ENCODE measurements at regions not wholly inside any gene's neighbourhood (a gene's known extent, or its start where the extent isn't known, plus 50 kb on each side); places are given as distances from the start of the nearest gene placed in this dataset.
"Not testable (repeated sequence)": the region's sequence is repeated elsewhere in the genome, so short reads cannot be mapped to it uniquely, and the experiment has no call there.

DNA sequence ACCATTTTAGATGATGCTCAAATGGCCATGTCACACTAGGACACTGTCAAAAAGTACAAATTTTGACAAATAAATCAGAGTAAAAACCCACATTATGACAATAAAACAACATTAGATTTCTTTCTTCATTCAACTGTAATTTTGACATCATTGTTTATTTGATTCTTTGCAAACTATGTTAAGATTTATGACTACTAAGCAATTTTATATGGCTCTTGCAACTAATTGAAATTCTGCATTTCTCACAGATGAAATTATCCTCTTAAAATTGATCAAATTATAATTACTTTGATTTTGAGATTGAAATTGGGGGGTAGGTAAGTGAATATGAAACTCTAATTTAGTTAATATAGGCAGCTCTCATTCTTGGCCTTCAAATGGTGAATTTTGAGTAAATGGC lies 59.8 kb downstream of the ATOH1 start:
- Histone ChIP-seq H3K36me3 (ENCODE audit: control insufficient read depth, insufficient read depth, low read length) (no peaks in the 10 kb centered on the region), H3K4me3 (ENCODE audit: insufficient read depth, low read depth, low read length) (no peak overlapping the region), H3K4me1 (ENCODE audit: control insufficient read depth, insufficient read depth, low read length) (no peaks in the 10 kb centered on the region), H3K27ac (ENCODE audit: insufficient read depth, low read depth, low read length, poor library complexity, severe bottlenecking) (no peak overlapping the region), H3K9me3 (ENCODE audit: control insufficient read depth, low read length) (no peaks in the 10 kb centered on the region), H3K27me3 (ENCODE audit: control insufficient read depth, insufficient read depth, low read length, poor library complexity, severe bottlenecking) (no peaks in the 10 kb centered on the region)

DNA sequence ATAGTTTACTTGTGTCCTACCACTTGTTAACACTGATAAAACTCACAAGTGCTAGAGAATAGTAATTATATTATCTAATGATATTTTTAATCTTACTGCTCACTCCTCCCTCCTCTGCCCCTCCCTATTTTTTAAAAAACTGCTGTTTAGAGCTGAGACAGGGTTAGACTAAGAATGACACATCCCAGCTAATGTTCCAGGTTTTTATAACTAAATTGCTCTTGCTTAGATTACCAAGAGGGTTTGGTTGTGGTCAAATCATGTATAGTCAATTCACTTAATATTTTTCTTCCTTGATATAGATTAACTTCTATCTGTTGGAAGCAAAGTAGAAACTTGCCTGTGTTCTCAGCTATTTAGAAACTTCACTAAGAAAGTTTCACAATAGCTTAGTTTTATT lies 60.2 kb downstream of the ATOH1 start:
- no peaks in the 10 kb centered on the region for H3K4me1 ChIP-seq (ENCODE audit: control insufficient read depth, insufficient read depth, low read length)
- H3K36me3 ChIP-seq (ENCODE audit: control insufficient read depth, insufficient read depth, low read length) = no peaks in the 10 kb centered on the region
- H3K9me3 ChIP-seq (ENCODE audit: control insufficient read depth, low read length) = no peaks in the 10 kb centered on the region
- H3K4me3 ChIP-seq (ENCODE audit: insufficient read depth, low read depth, low read length) = no peak overlapping the region
- H3K27me3 ChIP-seq (ENCODE audit: control insufficient read depth, insufficient read depth, low read length, poor library complexity, severe bottlenecking) = no peaks in the 10 kb centered on the region
- no peak overlapping the region for H3K27ac ChIP-seq (ENCODE audit: insufficient read depth, low read depth, low read length, poor library complexity, severe bottlenecking)

DNA sequence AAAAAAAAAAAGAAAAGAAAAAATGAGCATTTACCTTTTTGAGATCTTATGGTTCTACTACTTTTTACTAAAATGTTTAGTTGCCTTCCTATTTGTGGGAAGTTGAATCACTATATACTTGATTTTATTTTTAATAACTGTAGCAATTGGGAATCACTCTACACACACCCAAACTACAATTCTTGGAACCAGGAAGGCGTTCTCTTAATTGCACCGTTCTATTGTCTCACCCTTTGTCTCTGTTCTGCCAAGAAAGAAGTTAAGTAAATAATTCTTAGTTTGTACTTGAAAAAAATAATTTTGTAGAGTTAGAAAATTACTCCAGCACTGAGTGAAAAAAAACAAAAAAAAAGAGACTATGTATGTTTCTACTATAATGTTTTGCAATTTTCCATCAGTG lies 62.7 kb downstream of the ATOH1 start:
- H3K9me3 ChIP-seq (ENCODE audit: control insufficient read depth, low read length) = no peaks in the 10 kb centered on the region
- H3K27ac ChIP-seq (ENCODE audit: insufficient read depth, low read depth, low read length, poor library complexity, severe bottlenecking) = no peak overlapping the region
- WGBS, 2 experiments = 100% methylated on average over 2 of the region's 2 CpGs; no CpG with 5 or more reads in 1 of the 2 experiments
- no peaks in the 10 kb centered on the region for H3K27me3 ChIP-seq (ENCODE audit: control insufficient read depth, insufficient read depth, low read length, poor library complexity, severe bottlenecking)
- no peak overlapping the region for H3K4me3 ChIP-seq (ENCODE audit: insufficient read depth, low read depth, low read length)
- no peaks in the 10 kb centered on the region for H3K4me1 ChIP-seq (ENCODE audit: control insufficient read depth, insufficient read depth, low read length)
- H3K36me3 ChIP-seq (ENCODE audit: control insufficient read depth, insufficient read depth, low read length) = no peaks in the 10 kb centered on the region

DNA sequence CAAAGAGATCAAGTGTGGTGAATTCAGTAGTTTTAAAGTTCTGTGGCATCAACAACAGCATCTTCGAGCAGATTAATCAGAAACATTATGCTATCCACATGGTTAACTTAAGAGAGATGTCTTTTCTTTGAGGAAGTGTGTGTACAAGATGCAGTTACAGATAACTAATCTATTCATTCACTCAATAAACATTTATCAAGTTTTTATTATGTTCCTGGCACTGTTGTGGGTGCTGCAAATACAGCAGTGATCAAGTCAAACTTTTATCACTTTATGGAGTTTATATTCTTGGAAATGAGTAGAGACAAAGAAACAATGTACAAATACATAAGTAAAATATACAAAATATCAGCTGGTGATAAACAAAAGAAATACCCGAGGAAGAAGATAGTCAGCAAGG lies 66.4 kb downstream of the ATOH1 start:
- Histone ChIP-seq H3K4me3 (ENCODE audit: insufficient read depth, low read depth, low read length) (no peak overlapping the region), H3K36me3 (ENCODE audit: control insufficient read depth, insufficient read depth, low read length) (no peaks in the 10 kb centered on the region), H3K4me1 (ENCODE audit: control insufficient read depth, insufficient read depth, low read length) (no peaks in the 10 kb centered on the region), H3K27ac (ENCODE audit: insufficient read depth, low read depth, low read length, poor library complexity, severe bottlenecking) (no peak overlapping the region), H3K27me3 (ENCODE audit: control insufficient read depth, insufficient read depth, low read length, poor library complexity, severe bottlenecking) (no peaks in the 10 kb centered on the region), H3K9me3 (ENCODE audit: control insufficient read depth, low read length) (no peaks in the 10 kb centered on the region)
- WGBS, 2 experiments = 95 to 100% methylated on average over 1 to 2 of the region's 2 CpGs

DNA sequence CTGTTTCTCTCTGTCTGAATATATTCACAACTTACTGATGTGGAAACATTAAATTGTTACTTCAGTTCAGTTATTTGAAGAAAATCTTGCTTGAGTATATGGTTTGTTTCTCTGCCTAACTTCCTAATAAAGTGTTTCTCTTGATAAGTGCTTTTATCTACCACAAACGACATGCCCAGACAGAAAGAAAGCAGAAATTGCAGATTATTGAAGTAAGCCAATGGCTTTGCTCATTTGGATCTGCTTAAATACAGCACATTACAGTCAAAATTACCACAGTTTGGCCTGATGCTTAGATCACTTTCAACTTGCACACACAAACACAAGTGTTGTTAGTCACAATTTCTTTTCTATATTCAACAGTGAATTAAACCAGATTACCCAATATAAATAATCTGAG lies 68.0 kb downstream of the ATOH1 start:
- no peaks in the 10 kb centered on the region for H3K27me3 ChIP-seq (ENCODE audit: control insufficient read depth, insufficient read depth, low read length, poor library complexity, severe bottlenecking)
- WGBS, 2 experiments = 84 to 100% methylated on average over 1 of the region's 1 CpG
- no peaks in the 10 kb centered on the region for H3K36me3 ChIP-seq (ENCODE audit: control insufficient read depth, insufficient read depth, low read length)
- H3K9me3 ChIP-seq (ENCODE audit: control insufficient read depth, low read length) = no peaks in the 10 kb centered on the region
- H3K27ac ChIP-seq (ENCODE audit: insufficient read depth, low read depth, low read length, poor library complexity, severe bottlenecking) = no peak overlapping the region
- H3K4me3 ChIP-seq (ENCODE audit: insufficient read depth, low read depth, low read length) = no peak overlapping the region
- H3K4me1 ChIP-seq (ENCODE audit: control insufficient read depth, insufficient read depth, low read length) = no peaks in the 10 kb centered on the region

DNA sequence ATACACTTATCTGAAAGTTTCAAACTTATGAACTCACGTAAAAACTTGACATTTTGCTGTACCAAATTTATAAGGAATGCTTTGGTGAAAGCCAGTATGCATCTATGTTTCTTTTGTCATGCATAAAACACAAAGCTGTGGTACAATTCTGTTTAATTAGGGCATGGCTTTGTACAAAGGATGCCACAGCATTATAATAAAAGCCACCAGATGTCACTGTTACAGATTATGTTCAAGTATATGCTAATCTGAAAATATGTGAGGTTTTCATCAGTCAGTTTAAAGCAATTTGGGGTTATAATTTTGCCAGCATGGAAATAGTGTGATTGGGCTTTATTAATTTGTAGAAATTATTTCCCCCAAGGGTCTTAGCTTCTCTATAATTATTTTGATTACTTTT lies 69.0 kb downstream of the ATOH1 start:
- H3K9me3 ChIP-seq (ENCODE audit: control insufficient read depth, low read length) = no peaks in the 10 kb centered on the region
- no peak overlapping the region for H3K4me3 ChIP-seq (ENCODE audit: insufficient read depth, low read depth, low read length)
- WGBS, 2 experiments = 92 to 100% methylated on average over 1 of the region's 1 CpG
- no peak overlapping the region for H3K27ac ChIP-seq (ENCODE audit: insufficient read depth, low read depth, low read length, poor library complexity, severe bottlenecking)
- H3K36me3 ChIP-seq (ENCODE audit: control insufficient read depth, insufficient read depth, low read length) = no peaks in the 10 kb centered on the region
- no peaks in the 10 kb centered on the region for H3K4me1 ChIP-seq (ENCODE audit: control insufficient read depth, insufficient read depth, low read length)
- no peaks in the 10 kb centered on the region for H3K27me3 ChIP-seq (ENCODE audit: control insufficient read depth, insufficient read depth, low read length, poor library complexity, severe bottlenecking)

DNA sequence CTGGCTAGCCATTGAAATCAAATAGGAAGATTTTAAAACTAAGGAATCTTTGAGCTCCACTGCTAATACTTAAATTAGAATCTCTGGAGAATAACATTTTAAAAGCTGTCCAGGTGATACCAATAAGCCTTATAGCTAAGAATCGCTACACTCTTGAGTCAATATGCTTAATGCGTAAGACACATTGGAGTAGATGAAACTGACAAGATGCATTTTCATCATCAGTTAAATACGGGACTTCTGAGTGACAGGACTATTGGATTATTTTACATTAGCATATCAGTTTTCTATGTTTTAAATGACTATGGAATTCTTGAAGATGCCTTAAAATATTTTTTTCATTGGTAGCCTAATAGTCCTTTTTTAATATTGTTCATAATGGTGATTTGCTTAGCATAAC lies 80.2 kb downstream of the ATOH1 start:
- no peaks in the 10 kb centered on the region for H3K4me1 ChIP-seq (ENCODE audit: control insufficient read depth, insufficient read depth, low read length)
- no peak overlapping the region for H3K27ac ChIP-seq (ENCODE audit: insufficient read depth, low read depth, low read length, poor library complexity, severe bottlenecking)
- H3K9me3 ChIP-seq (ENCODE audit: control insufficient read depth, low read length) = no peaks in the 10 kb centered on the region
- H3K36me3 ChIP-seq (ENCODE audit: control insufficient read depth, insufficient read depth, low read length) = no peaks in the 10 kb centered on the region
- H3K4me3 ChIP-seq (ENCODE audit: insufficient read depth, low read depth, low read length) = no peak overlapping the region
- 97 to 99% methylated on average over 2 to 3 of the region's 3 CpGs for WGBS, 2 experiments
- no peaks in the 10 kb centered on the region for H3K27me3 ChIP-seq (ENCODE audit: control insufficient read depth, insufficient read depth, low read length, poor library complexity, severe bottlenecking)

DNA sequence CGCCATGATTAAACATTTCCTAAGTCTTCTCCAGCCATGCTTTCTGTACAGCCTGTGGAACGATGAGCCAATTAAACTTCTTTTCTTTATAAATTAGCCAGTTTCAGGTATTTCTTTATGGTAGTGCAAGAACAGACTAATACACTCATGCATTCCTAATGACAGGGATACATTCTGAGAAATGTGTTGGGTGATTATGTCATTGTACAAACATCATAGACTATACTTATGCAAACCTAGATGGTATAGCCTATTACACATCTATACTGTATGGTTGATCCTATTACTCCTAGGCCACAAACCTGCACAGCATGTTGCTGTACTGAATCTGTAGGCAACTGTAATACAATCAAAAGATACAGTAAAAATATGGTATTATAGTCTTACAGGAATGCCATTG lies 83.1 kb downstream of the ATOH1 start:
- Histone ChIP-seq H3K27me3 (ENCODE audit: control insufficient read depth, insufficient read depth, low read length, poor library complexity, severe bottlenecking) (no peaks in the 10 kb centered on the region), H3K4me1 (ENCODE audit: control insufficient read depth, insufficient read depth, low read length) (no peaks in the 10 kb centered on the region), H3K36me3 (ENCODE audit: control insufficient read depth, insufficient read depth, low read length) (no peaks in the 10 kb centered on the region), H3K4me3 (ENCODE audit: insufficient read depth, low read depth, low read length) (no peak overlapping the region), H3K27ac (ENCODE audit: insufficient read depth, low read depth, low read length, poor library complexity, severe bottlenecking) (no peak overlapping the region), H3K9me3 (ENCODE audit: control insufficient read depth, low read length) (no peaks in the 10 kb centered on the region)
- WGBS, 2 experiments = 92 to 100% methylated on average over 2 of the region's 2 CpGs

DNA sequence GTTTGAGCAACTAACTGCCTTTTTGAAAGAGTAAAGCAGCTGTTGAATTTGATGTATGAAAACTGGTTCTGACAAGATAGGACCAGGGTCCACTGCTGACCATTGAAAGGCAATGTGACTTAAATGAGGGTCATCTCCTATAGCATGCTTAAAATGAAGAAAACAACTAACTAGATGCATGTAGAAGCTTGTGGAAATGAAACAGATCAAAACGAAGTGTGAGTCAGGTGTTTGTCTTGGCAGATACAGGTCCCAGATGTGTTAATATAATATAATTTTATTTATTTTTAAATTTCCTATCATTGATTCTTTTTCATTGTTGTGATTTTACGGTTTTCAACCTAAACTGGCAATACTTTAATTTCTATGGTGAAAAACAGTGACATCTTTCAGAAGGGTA lies 83.6 kb downstream of the ATOH1 start:
- WGBS, 2 experiments = 100% methylated on average over 1 of the region's 2 CpGs; no CpG with 5 or more reads in 1 of the 2 experiments
- Histone ChIP-seq H3K27me3 (ENCODE audit: control insufficient read depth, insufficient read depth, low read length, poor library complexity, severe bottlenecking) (no peaks in the 10 kb centered on the region), H3K36me3 (ENCODE audit: control insufficient read depth, insufficient read depth, low read length) (no peaks in the 10 kb centered on the region), H3K4me3 (ENCODE audit: insufficient read depth, low read depth, low read length) (no peak overlapping the region), H3K27ac (ENCODE audit: insufficient read depth, low read depth, low read length, poor library complexity, severe bottlenecking) (no peak overlapping the region), H3K4me1 (ENCODE audit: control insufficient read depth, insufficient read depth, low read length) (no peaks in the 10 kb centered on the region), H3K9me3 (ENCODE audit: control insufficient read depth, low read length) (no peaks in the 10 kb centered on the region)

DNA sequence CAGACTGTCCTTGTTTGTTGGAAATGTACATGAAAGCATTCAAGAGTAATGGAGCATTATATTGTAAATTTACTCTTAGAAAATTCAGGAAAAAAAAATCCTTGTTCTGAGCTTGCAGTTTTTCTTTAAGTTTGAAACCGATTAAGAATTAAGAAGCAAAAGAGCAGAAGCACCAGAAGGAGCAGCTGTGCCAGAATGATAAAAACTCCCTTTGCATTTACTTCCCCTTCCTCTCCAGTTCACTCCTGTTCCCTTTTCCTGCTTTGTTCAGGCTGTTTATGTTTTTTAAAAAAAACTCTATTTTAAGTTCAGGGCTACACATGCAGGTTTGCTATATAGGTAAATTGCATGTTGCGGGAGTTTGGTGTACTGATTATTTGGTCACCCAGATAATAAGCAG lies 90.3 kb downstream of the ATOH1 start:
- H3K27me3 ChIP-seq (ENCODE audit: control insufficient read depth, insufficient read depth, low read length, poor library complexity, severe bottlenecking) = no peaks in the 10 kb centered on the region
- H3K9me3 ChIP-seq (ENCODE audit: control insufficient read depth, low read length) = no peaks in the 10 kb centered on the region
- H3K4me1 ChIP-seq (ENCODE audit: control insufficient read depth, insufficient read depth, low read length) = no peaks in the 10 kb centered on the region
- H3K27ac ChIP-seq (ENCODE audit: insufficient read depth, low read depth, low read length, poor library complexity, severe bottlenecking) = no peak overlapping the region
- 92 to 100% methylated on average over 2 of the region's 2 CpGs for WGBS, 2 experiments
- no peak overlapping the region for H3K4me3 ChIP-seq (ENCODE audit: insufficient read depth, low read depth, low read length)
- no peaks in the 10 kb centered on the region for H3K36me3 ChIP-seq (ENCODE audit: control insufficient read depth, insufficient read depth, low read length)

DNA sequence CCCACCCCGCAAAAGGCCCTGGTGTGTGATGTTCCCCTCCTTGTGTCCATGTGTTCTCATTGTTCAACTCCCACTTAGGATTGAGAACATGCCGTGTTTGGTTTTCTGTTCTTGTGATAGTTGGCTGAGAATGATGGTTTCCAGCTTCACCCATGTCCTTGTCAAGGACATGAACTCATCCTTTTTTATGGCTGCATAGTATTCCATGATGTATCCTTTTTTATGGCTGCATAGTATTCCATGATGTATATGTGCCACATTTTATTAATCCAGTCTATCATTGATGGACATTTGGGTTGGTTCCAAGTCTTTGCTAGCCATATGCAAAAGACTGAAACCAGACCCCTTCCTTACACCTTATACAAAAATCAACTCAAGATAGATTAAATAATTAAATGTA lies 95.0 kb downstream of the ATOH1 start:
- 84 to 85% methylated on average over 2 of the region's 2 CpGs for WGBS, 2 experiments
- not testable (repeated sequence) for H3K27ac ChIP-seq (ENCODE audit: insufficient read depth, low read depth, low read length, poor library complexity, severe bottlenecking); H3K9me3 ChIP-seq (ENCODE audit: control insufficient read depth, low read length); H3K36me3 ChIP-seq (ENCODE audit: control insufficient read depth, insufficient read depth, low read length); H3K27me3 ChIP-seq (ENCODE audit: control insufficient read depth, insufficient read depth, low read length, poor library complexity, severe bottlenecking); H3K4me3 ChIP-seq (ENCODE audit: insufficient read depth, low read depth, low read length); H3K4me1 ChIP-seq (ENCODE audit: control insufficient read depth, insufficient read depth, low read length)

All from ectodermal cell (in vitro differentiated cells).